HG03196 (cell line): ENCODE measurements at regions not wholly inside any gene's neighbourhood (a gene's known extent, or its start where the extent isn't known, plus 50 kb on each side); places are given as distances from the start of the nearest gene placed in this dataset.
"Not testable (repeated sequence)": the region's sequence is repeated elsewhere in the genome, so short reads cannot be mapped to it uniquely, and the experiment has no call there.

ENCODE experiments used
- ATAC-seq: cut with Tn5 transposase; IDR thresholded peaks from one replicate; pipeline ENCODE4 v1.9.1; 2021; ENCODE audit not compliant: unreplicated experiment

DNA sequence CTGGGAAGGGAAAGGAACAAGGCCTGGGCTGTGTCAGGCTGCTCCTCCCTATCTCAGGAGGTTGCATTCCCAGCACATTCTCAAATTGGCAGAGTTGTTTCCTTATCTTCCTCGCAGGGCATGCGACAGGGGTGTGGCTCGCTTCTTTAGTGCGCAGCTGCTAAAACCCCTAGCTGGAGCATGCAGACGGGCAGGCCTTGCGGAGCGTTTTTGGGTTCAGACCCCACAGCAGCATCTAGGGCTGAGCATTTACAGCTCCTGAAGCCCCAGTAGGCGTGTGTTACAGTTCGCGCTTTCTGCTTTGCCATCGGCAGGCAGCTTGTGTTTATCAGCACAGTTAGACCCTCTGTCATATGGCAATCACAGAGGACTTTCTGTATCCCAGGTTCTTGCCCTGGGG, 392.4 kb downstream of the TECRL start:
- ATAC-seq, result no peak

DNA sequence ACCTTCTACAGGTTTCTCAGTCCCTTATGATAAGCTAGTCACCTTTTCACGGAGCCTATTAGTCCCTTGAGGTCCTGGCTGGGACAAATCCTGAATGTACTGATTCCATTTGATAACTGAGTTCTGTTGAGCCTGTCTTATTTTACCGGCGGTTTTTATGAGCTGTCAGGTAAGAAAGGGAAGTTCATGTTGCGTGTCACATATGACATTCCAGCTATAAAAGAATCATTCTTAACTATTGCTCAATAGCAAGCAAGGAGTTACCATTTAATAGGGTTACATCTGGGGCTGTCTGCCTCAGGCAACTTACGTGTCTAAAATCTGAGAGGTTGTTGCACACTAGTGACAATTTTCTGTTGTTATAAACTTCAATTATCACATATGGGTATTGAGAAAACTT, 394.6 kb downstream of the TECRL start:
- ATAC-seq, result no peak

DNA sequence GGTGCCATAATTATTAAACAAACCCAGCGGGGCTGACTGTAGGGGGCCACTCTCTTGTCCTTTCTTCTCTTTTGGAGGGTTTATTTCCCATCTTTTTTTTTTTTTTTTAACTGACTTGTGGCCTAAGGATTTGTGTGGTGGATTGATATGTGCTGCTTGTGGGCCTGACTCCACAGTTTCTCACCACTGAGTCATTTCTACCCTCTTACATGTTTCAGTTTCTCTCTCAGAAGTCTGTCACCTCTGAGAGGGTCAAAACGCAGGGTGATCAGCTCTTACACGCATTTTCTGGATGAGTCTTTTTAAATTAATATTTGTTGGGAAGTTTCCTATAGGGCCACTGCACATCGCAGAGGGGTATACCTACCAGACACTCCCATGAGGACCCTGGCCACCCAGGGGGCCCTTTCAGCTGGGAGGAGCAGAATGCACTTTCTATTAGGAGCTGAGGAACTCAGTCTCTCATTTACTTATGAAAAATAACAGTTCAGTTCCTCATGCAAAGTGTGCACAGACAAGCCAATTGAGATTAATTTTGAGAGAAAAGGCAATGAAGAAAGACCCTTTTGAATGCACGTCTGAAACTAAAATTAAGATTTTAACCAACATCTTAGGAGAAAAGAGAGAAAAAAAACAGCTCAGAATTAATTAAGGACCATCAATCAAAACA, 407.9 kb downstream of the TECRL start:
- ATAC-seq, result peak; percentile 83

DNA sequence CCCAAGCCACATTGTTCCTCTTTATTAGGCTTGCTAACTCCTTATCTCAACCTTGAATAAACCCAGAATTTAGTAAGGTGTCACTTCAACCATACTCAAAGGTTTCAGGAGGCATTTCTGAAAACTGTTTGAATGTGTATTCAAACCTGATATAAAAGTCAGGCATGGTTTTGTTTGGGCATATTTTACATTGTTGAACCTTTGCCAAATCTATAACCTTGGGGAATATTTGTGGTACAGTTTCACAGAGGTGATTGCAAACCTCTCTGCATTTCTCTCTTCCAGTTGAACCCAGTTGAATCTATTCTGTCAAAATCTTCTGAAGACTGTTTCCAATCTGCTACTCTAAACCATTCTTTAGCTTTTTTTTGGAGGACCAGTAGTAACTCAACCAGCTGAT, 409.0 kb downstream of the TECRL start:
- no peak for ATAC-seq

DNA sequence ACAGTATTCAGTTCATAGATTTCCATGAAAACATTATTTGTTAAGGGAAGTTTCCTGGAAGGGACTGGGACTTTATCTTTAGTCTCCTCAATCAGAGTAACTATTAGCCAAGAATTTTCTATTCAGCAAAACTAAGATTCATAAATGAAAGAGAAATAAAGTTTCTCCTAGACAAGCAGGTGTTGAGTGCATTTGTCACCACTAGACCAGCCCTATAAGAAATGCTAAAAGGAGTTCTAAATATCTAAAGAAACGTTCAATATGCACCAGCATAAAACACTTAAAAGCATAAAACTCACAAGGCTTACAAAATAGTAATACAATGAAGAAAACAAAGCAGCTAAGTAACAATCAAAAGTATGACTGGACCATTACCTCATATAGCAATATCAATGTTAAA, 423.0 kb downstream of the TECRL start:
- ATAC-seq, result no peak

DNA sequence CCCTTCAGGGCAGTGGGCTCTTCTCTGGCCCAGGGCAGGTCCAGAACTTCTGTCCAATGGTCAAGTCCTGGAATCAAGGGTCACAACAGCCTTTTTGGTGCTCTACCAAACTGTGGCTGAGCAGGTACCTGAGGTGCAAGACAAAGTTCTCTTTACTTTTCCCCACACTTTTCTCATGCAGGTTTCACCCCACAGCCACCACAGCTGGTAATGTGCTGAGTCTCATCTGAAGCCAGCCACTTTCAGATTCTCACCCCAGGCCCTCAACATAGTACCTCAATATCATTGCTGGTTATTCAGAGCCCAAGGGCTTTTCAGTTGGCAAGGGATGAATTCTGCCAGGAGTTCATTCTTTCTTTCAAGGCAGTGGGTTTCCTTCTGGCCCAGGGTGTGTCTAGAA, 426.0 kb downstream of the TECRL start:
- no peak for ATAC-seq

DNA sequence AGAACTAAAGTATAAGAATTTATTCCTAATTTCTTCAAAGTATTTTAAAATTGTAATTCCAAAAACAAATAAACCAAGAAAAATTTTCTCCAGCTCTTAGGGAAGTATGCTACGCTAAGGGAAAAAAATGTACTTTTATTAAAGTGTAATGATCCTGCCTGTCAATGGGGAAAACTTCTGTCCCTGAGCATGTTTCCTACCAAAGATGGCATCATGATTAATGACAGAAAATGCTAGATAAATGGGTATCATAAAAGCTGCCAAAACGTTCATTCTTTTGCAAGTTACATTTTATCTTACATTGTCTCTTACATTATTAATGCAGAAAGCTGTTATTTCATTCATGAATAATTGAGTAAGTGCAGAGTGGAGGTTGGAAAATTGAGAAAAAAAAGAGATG, 443.4 kb downstream of the TECRL start:
- no peak for ATAC-seq

DNA sequence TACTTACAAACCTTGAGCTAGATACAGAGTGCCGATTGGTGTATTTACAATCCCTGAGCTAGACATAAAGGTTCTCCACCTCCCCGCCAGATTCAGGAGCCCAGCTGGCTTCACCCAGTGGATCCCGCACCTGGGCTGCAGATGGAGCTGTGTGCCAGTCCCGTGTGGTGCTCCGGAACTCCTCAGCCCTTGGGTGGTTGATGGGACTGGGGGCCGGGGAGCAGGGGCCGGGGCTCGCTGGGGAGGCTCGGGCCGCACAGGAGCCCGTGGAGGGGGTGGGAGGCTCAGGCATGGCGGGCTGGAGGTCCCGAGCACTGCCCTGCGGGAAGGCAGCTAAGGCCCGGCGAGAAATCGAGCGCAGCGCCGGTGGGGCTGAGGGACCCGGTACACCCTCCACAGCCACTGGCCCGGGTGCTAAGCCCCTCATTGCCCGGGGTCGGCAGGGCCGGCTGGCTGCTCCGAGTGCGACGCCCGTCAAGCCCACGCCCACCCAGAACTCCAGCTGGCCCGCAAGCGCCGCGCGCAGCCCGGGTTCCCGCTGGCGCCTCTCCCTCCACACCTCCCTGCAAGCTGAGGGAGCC, 466.5 kb downstream of the TECRL start:
- not testable (repeated sequence) for ATAC-seq

DNA sequence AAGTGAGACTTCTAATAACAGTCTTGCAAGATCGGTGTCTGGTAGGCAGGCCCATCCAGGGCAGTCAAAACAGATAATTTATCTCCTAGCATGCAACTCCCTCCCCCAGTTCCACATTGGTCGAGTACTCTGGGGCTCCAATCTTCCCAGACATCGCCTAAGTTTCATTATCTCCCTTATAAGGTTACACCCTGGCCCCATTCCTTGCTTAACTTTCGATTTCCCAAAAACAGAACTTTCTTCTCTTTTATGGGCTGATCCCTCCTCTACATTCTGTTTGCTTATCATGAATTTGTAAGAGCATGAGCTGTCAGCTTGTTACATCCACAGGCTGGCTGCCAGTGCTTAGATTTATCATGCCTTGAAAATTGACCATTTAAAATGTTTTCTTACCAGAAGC, 471.3 kb downstream of the TECRL start:
- ATAC-seq, result no peak

DNA sequence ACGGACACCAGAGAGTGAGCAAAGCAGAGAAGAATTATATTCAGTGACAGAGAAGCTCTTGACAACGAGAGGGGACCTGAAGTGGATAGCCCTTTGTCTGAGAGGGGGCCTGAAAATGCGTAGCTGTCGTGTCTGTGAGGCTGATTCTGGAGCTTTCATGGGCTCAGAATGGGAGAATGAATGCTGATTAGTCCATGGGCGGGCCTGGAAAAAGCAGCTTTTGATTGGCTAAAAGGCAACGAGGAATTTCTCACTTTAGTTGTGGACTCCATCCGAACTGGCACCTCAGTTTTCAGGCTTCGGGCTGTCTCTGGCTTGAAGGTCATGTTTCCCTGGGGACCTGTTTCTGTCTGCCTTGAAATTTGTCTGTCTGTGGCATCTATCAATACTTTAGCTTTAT, 487.1 kb downstream of the TECRL start:
- no peak for ATAC-seq

DNA sequence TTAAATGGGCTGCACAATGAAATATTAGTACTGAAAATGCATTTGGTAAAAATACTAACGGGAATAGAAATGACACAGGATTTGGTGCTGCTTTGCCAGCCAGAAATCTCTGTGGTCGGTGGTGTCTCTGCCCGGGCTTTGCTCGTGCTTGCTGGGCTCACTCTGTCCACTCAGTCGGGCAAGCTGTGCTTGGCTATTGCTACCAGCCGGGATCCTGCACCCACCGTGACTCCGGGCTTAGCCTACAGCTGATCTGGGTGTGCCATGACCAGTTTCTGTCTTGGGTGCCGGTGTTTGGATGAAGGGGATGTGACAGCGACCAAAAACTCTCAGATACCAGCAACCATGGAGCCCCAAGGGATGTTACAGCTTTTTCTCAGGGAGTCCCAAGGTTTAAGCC, 487.7 kb downstream of the TECRL start:
- no peak for ATAC-seq

DNA sequence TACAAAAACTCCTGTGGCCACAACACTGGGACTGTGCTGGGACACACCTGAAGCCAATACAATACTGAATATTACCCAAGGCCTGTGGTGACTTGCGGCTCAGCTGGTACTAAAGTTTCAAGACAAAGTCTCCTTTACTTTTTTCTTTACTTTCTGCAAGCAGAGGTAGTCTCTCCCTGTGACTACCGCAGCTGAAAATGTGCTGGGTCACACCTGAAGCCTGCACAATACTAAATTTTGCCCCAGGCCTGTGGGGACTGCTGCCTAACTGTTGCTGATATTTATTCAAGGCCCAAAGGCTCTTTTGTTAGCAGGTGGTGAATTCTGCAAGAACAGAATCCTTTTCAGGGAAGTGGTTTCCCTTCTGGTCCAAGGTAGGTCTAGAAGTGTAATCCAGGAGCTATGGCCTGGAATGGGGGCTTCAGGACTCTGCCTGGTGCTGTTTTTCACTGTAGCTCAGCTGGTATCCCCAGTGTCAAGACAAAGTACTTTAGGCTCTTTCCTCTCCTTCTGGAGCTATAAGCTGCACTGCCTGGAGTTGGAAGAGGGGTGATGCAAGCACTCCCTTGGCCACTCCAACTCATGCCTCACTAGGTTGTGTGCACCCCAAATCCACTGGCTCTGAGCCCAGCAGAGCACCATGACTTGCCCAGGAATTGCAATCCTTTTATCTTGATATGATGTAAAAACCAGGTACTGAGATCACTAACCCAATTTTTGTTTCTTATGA, 489.4 kb downstream of the TECRL start:
- ATAC-seq, result no peak

DNA sequence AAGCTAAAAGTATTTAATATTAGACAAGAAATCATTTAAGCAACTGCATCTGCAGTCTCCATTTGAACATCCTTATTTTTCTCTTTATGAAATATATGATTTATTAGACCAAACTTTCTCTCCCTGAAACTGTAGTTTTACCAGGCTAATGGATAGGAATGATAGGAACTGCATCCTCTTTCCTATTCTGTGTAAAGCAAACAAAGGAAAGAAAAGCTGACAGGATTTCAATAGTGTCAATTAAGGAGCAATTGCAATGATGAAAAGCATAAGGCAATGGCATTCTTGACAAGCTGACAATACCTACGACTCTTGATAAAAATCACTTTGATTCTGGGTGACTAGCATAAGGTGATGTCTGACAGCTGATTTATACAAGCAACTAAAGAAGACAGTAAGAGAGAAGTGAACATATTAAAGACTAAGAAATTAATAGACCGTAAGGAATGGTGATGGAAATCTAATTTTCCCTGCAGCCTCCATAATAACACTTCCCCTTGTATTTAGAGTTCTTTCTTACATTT, 502.5 kb downstream of the TECRL start:
- no peak for ATAC-seq

DNA sequence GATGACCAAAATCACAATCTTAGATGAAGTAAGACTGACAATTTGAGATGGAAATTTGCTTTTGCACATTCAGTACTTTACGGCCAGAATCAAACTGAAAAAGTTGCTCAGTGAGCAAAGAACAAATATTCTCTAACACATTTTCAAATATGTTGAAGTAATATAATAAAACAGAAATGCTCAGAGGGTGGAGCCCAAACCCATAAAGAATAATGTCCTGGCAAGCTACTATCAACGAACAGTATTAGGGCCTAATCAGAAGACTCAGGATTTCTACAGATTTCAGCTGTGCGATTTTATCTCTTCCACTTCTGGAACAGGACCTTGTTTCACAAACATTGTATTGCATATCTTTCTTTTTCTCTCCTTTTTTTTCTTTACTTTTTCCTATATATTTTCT, 505.0 kb downstream of the TECRL start:
- ATAC-seq, result no peak

DNA sequence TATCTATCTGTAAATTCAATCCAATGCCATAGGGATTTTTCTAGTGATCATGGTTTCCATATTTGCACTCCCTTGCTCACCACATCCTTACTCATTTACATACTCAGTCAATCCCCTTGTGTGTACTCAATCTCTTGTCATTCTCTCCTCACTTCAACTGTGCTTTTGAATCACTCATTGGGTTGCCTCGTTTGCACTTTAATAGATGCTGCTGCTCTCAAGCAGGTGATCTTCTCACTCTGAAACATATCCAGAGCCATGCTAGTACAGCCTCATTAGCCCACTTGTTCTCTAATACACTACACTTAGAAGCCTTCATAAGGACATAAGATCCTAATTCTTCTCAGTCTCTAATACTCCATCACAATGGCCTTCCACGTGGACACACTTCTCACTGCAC, 507.9 kb downstream of the TECRL start:
- ATAC-seq, result no peak

DNA sequence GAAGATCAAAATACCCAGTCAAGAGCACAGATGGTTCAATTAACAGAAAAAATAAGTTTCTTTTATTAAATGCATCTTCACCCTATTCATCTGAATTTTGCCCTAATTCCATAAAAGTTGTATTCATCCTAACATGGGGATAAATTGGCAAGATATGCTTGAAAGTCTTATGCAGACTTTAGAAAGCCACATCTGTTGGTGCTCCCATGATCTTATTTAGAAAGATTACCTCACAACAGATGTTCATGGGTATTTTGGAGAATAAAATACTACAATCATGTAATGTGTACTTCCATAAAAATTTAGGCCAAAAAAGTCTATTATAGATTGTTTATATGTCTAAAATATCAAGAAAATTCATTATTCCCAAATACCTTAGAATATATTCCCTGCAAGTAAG, 510.3 kb downstream of the TECRL start:
- no peak for ATAC-seq

DNA sequence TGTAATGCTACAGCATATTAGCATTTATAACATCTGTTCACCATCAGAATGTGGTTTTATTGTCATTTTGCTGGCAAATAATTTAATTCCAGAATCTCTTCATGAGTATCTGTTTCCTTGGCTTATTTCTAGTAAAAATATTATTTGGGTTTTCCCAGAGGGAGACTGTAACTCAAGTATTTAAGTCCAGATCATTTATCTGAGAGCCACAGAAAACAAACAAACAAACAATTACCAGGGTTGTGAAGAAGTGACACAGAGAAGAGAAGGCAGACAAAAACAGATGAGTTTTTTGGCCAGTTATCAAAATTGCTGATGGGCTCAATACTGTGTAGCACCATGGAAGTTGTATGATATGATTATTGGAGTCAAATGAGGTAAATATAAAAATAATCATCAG, 515.1 kb downstream of the TECRL start:
- ATAC-seq, result no peak

DNA sequence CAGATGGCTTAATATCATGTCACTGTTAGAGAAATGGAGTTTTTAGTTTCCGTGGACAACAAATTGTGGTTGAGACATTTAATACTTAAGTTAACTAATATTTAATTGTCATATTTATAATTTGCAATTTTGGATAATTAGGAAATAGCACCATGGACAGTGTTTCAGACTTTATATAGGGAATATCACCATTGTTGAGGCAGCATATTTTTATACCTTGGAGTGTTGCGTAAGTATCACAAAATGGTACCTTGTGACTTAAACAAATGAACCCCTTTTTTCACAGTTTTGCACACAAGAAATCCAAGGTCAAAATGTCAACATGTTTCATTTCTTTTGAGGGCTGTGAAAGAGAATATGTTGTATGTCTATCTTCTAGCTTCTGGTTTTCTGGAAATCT, 539.9 kb downstream of the TECRL start:
- ATAC-seq, result no peak

DNA sequence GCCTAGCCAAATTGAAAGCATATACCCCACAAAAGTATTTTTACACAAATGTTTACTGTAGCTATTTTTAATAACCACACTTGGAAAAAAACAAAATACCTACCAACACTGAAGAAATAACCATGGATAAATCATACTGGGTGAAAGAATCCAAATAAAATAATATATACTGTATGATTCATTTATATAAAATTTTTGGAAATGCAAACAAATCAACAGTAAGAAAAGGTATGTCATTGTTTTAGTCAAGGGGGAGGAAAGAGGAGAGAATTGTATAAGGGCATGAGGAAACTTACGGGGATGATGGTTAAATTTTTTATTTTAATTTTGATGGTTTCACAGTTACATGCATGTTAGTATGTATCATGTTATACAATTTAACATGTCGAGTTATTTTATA, 557.8 kb downstream of the TECRL start:
- ATAC-seq, result no peak

DNA sequence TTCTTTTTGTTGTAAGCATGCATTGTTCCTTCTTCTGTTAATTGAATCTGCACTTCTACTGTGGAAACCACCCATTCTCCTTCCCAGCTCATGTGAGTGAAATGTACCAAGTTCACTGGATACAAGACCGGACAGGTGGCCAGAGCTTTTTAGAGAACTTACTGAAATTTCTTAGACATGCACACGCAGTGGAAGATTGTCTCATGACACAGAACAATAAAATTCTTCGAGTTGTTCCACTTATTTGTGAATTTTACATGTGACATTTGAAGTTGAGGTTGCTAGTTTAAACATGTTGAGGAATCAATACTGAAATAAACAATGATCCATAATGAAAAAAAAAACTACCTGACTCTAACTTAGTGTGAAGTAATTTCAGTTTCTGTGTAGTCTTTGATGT, 568.0 kb downstream of the TECRL start:
- no peak for ATAC-seq

DNA sequence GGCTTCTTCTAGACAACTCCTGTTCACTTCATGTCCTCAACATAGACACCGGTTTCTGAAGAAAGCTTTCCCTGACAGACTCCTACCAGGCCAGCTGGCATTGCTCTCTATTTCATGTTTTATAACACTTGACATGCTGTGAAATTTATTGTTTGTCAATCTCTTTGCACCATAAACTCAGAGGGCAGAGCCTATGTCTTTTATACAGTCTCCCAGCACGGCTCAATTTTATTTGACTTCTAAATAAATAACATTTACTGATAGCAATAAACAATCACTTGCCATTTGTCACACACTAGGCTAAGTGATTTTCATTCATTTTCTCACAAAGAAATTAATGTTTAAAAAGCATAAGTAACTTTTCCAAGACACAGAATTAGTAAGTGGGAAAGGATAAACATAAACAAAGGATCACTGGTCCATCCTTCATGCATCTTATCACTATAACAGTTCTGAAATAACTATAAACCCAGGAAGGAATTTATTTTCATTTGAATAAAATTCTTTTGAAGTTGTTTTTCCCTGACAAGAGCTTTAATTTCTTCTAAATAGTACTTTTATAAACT, 577.6 kb downstream of the TECRL start:
- no peak for ATAC-seq
